ENCODE measurements at regions not wholly inside any gene's neighbourhood (a gene's known extent, or its start where the extent isn't known, plus 50 kb on each side); places are given as distances from the start of the nearest gene placed in this dataset.

GRCh38 chr14:51462182-51462581 is 189.5 kb upstream of the FRMD6 start:
- no peak for TF ChIP-seq TARDBP (IDR thresholded peaks at IDR 0.05)
- TF ChIP-seq ARNT (IDR thresholded peaks at IDR 0.05) = no peak
- no peak for TF ChIP-seq ELF4 (IDR thresholded peaks at IDR 0.05)
- no peak for TF ChIP-seq SUZ12 (IDR thresholded peaks at IDR 0.05)
- TF ChIP-seq SP1 (IDR thresholded peaks at IDR 0.05) = no peak
- no peak for TF ChIP-seq LEF1 (IDR thresholded peaks at IDR 0.05; ENCODE audit: borderline replicate concordance)
- no peak for TF ChIP-seq HDGF (IDR thresholded peaks at IDR 0.05; ENCODE audit: borderline replicate concordance)
- TF ChIP-seq NFRKB (IDR thresholded peaks at IDR 0.05) = no peak

Measured in HEK293T (cell line).